ENCODE measurements at regions not wholly inside any gene's neighbourhood (a gene's known extent, or its start where the extent isn't known, plus 50 kb on each side); places are given as distances from the start of the nearest gene placed in this dataset.
A peak's percentile ranks its signal among the peaks of the same experiment; 100 is the strongest.

DNA sequence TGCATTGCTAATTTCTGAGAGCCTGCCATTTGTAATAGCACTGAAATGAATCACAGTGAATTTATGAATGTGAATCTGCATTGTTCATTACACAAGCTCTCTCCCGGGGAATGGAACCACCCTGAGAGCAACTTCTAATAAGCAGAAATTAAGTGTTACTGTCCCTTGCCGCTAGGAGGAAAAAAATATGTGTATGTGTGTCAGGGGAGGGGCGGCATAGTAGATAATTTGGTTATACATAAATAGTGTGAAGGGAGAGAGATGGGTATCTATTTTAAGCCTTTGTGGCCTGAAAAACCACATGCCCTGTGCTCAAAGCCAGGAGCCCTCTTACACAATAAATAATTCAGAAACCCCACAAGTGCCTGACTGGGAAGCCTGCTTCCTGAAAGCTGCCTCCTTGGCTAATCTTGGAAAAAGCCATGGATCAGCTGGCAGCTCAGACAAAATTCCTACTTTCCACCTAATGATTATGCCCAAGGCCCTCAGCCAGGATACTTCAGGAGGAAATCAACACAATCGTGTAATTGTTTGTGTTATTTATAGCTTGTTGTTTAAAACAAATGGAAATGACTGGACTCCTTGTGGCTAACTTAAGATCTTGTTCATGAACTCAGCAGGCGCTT lies 366.2 kb upstream of the KITLG start:
- no peaks in the 10 kb centered on the region for H3K36me3 ChIP-seq (replicated peaks; ENCODE audit: insufficient read depth, low read length)
- H3K9ac ChIP-seq (ENCODE audit: low read length): peak overlapping the region; percentile 10; the same call in 1 of the 2 replicates
- peak overlapping the region; percentile 54; the same call in 1 of the 2 replicates for H3K27ac ChIP-seq (ENCODE audit: low read length)
- peak overlapping the region; percentile 26; the same call in 1 of the 2 replicates for H3K4me3 ChIP-seq (ENCODE audit: low read length)
- H3K9me2 ChIP-seq (replicated peaks; ENCODE audit: insufficient read depth, low read length): no peaks in the 10 kb centered on the region
- TF ChIP-seq EZH2 (optimal IDR thresholded peaks at IDR 0.05; ENCODE audit: low read depth, low read length) (no peak), EZH2phosphoT487 (IDR thresholded peaks at IDR 0.05; ENCODE audit: low read length) (no peak)
- TF ChIP-seq, protein P1, sequence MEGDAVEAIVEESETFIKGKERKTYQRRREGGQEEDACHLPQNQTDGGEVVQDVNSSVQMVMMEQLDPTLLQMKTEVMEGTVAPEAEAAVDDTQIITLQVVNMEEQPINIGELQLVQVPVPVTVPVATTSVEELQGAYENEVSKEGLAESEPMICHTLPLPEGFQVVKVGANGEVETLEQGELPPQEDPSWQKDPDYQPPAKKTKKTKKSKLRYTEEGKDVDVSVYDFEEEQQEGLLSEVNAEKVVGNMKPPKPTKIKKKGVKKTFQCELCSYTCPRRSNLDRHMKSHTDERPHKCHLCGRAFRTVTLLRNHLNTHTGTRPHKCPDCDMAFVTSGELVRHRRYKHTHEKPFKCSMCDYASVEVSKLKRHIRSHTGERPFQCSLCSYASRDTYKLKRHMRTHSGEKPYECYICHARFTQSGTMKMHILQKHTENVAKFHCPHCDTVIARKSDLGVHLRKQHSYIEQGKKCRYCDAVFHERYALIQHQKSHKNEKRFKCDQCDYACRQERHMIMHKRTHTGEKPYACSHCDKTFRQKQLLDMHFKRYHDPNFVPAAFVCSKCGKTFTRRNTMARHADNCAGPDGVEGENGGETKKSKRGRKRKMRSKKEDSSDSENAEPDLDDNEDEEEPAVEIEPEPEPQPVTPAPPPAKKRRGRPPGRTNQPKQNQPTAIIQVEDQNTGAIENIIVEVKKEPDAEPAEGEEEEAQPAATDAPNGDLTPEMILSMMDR (IDR thresholded peaks at IDR 0.05; ENCODE audit: low read length): peak; percentile 51
- H4K20me1 ChIP-seq (ENCODE audit: insufficient read depth, low read length): no peaks in the 10 kb centered on the region
- H3K9me3 ChIP-seq (replicated peaks; ENCODE audit: insufficient read depth, low read length): no peaks in the 10 kb centered on the region
- peak; percentile 88 for DNase-seq
- H3F3A ChIP-seq (ENCODE audit: insufficient read depth, low read length): peaks cover 23% of the 10 kb centered on the region
- H3K4me1 ChIP-seq (ENCODE audit: low read length): peaks cover 40% of the 10 kb centered on the region
- H3K4me2 ChIP-seq (ENCODE audit: low read depth, low read length): peak overlapping the region; percentile 84
- H3K79me2 ChIP-seq (ENCODE audit: low read length): no peaks in the 10 kb centered on the region
- H3K27me3 ChIP-seq (replicated peaks; ENCODE audit: insufficient read depth, low read length): no peaks in the 10 kb centered on the region
- peak overlapping the region; percentile 40 for H2AFZ ChIP-seq (ENCODE audit: low read length)

DNA sequence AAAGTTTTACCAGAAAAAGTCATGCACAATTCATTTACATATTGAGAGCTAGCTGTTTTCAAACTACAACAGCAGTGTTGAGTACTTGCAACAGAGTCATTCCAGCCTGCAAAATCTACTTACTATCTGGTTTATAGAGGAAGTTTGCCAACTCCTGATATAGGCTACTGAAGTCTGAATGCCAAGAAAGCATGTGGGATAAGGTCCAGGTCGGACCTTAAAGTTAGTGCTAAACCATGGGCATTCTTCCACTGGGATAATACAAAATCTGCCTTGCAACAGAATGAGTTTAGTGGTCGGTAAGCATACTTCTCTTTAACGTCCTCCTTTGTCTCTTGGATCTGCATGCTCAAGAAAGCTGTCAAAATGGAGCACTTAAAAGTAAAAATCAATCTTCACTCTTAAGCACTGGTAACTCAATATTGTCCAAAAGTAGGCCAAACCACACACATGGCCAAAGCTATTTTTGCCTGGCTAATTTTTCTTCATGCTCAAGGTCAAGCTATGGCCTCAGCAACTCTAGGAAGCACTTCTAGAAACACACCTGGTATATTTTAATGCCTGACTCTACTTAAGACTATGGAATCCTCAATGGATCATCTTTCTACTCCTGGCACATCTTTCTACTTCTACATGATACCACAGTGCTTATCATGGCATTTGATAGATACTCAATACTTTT lies 364.9 kb upstream of the KITLG start:
- Histone ChIP-seq H3K4me1 (ENCODE audit: low read length) (peaks cover 40% of the 10 kb centered on the region), H3K79me2 (ENCODE audit: low read length) (no peaks in the 10 kb centered on the region), H2AFZ (ENCODE audit: low read length) (peak overlapping the region; percentile 21; the same call in 1 of the 2 replicates), H3F3A (ENCODE audit: insufficient read depth, low read length) (peaks cover 23% of the 10 kb centered on the region), H3K9me2 (replicated peaks; ENCODE audit: insufficient read depth, low read length) (no peaks in the 10 kb centered on the region), H3K27ac (ENCODE audit: low read length) (peak overlapping the region; percentile 65; the same call in 1 of the 2 replicates), H4K20me1 (ENCODE audit: insufficient read depth, low read length) (no peaks in the 10 kb centered on the region), H3K27me3 (replicated peaks; ENCODE audit: insufficient read depth, low read length) (no peaks in the 10 kb centered on the region), H3K4me3 (ENCODE audit: low read length) (no peak overlapping the region; the same call in 1 of the 2 replicates), H3K36me3 (replicated peaks; ENCODE audit: insufficient read depth, low read length) (no peaks in the 10 kb centered on the region), H3K9ac (ENCODE audit: low read length) (peak overlapping the region; percentile 5; the same call in 1 of the 2 replicates), H3K4me2 (ENCODE audit: low read depth, low read length) (peak overlapping the region; percentile 84), H3K9me3 (replicated peaks; ENCODE audit: insufficient read depth, low read length) (no peaks in the 10 kb centered on the region)
- TF ChIP-seq EZH2 (optimal IDR thresholded peaks at IDR 0.05; ENCODE audit: low read depth, low read length): no peak
- TF ChIP-seq EZH2phosphoT487 (IDR thresholded peaks at IDR 0.05; ENCODE audit: low read length): no peak
- TF ChIP-seq, protein P1 (IDR thresholded peaks at IDR 0.05; ENCODE audit: low read length): no peak
- no peak for DNase-seq

DNA sequence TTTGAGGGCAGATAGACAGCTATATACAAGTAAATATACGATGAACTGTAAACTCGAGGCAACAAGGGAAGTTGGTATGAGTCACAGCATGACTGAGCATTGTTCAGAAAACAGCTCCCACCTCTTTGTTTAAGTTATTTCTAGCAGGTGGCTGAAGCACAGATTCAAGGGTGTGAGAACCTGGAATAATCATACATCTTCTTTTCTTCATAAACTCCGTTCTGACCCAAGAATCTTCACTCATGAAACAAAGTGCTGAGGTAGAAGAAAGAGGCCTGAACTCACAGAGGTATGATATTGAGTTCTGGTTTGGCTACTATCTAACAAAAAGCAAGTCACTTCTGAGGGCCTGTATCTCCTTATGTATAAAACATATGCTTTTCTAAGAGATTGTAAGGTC lies 364.1 kb upstream of the KITLG start:
- Histone ChIP-seq H3K4me3 (ENCODE audit: low read length) (no peak overlapping the region), H3K4me2 (ENCODE audit: low read depth, low read length) (peak overlapping the region; percentile 84), H3K36me3 (replicated peaks; ENCODE audit: insufficient read depth, low read length) (no peaks in the 10 kb centered on the region), H3K4me1 (ENCODE audit: low read length) (peaks cover 40% of the 10 kb centered on the region), H3K9me2 (replicated peaks; ENCODE audit: insufficient read depth, low read length) (no peaks in the 10 kb centered on the region), H3K27ac (ENCODE audit: low read length) (peak overlapping the region; percentile 65), H4K20me1 (ENCODE audit: insufficient read depth, low read length) (no peaks in the 10 kb centered on the region), H2AFZ (ENCODE audit: low read length) (peak overlapping the region; percentile 61), H3K9me3 (replicated peaks; ENCODE audit: insufficient read depth, low read length) (no peaks in the 10 kb centered on the region), H3K79me2 (ENCODE audit: low read length) (no peaks in the 10 kb centered on the region), H3F3A (ENCODE audit: insufficient read depth, low read length) (peaks cover 23% of the 10 kb centered on the region), H3K9ac (ENCODE audit: low read length) (peak overlapping the region; percentile 5; the same call in 1 of the 2 replicates), H3K27me3 (replicated peaks; ENCODE audit: insufficient read depth, low read length) (no peaks in the 10 kb centered on the region)
- TF ChIP-seq EZH2phosphoT487 (IDR thresholded peaks at IDR 0.05; ENCODE audit: low read length) (no peak), EZH2 (optimal IDR thresholded peaks at IDR 0.05; ENCODE audit: low read depth, low read length) (no peak)
- TF ChIP-seq, protein P1 (IDR thresholded peaks at IDR 0.05; ENCODE audit: low read length): no peak
- peak; percentile 59 for DNase-seq

Measured in MM.1S (cell line).